ENCODE measurements at regions not wholly inside any gene's neighbourhood (a gene's known extent, or its start where the extent isn't known, plus 50 kb on each side); places are given as distances from the start of the nearest gene placed in this dataset.

- ChIA-PET CTCF (no interaction called here), POLR2A (no interaction called here)
- in situ Hi-C loops (cut with HindIII; ENCODE audit: low pct_unique_long_range_greater_than_20kb, low sequenced_read_pairs), result no loop called here
- H3K4me1 ChIP-seq (ENCODE audit: control insufficient read depth, insufficient read depth, low read length), result no peaks in the 10 kb centered on the region
- no peaks in the 10 kb centered on the region for H3K9me3 ChIP-seq (ENCODE audit: control insufficient read depth, insufficient read depth, low read depth, low read length)
- TF ChIP-seq TCF7L2 (IDR thresholded peaks at IDR 0.05; ENCODE audit: low read depth, low read length) (no peak), SIN3A (IDR thresholded peaks at IDR 0.05; ENCODE audit: borderline replicate concordance, insufficient read depth, low read depth, low read length) (no peak), CTCF (IDR thresholded peaks at IDR 0.05) (no peak; the same call in 1 of the 2 replicates), REST (IDR thresholded peaks at IDR 0.05; ENCODE audit: insufficient read depth in 1 of 2, low read depth in 2 of 2, low read length in 1 of 2) (no peak), POLR2AphosphoS5 (IDR thresholded peaks at IDR 0.05; ENCODE audit: low read depth, low read length) (no peak)
- H3K27ac ChIP-seq (ENCODE audit: low read length), result no peak overlapping the region
- no peak for DNase-seq (ENCODE audit: low read depth, low spot score)
- intact Hi-C loops (cut with micrococcal nuclease; ENCODE audit: unreplicated experiment), result no loop called here
- BruUV-seq (replicated peaks), result no TSS peak
- no peak for ATAC-seq
- H3K36me3 ChIP-seq (ENCODE audit: control insufficient read depth, insufficient read depth, low read length), result no peaks in the 10 kb centered on the region
- H3K27me3 ChIP-seq (ENCODE audit: control insufficient read depth, insufficient read depth, low read length), result no peaks in the 10 kb centered on the region
- no peak overlapping the region for H3K4me3 ChIP-seq (ENCODE audit: low read depth in 2 of 2, low read length in 2 of 2)
These were observed 333.0 kb upstream of the RARB start for GRCh38 chr3:25094932-25095685.

GRCh38 chr3:25096536-25096935, 331.5 kb upstream of the RARB start:
- H3K9me3 ChIP-seq (ENCODE audit: control insufficient read depth, insufficient read depth, low read depth, low read length), result no peaks in the 10 kb centered on the region
- no peak for DNase-seq (ENCODE audit: low read depth, low spot score)
- intact Hi-C loops (cut with micrococcal nuclease; ENCODE audit: unreplicated experiment), result no loop called here
- H3K4me1 ChIP-seq (ENCODE audit: control insufficient read depth, insufficient read depth, low read length), result no peaks in the 10 kb centered on the region
- no peak overlapping the region for H3K27ac ChIP-seq (ENCODE audit: low read length)
- no peak for ATAC-seq
- BruUV-seq (replicated peaks), result no TSS peak
- in situ Hi-C loops (cut with HindIII; ENCODE audit: low pct_unique_long_range_greater_than_20kb, low sequenced_read_pairs), result no loop called here
- CTCF ChIA-PET, result no interaction called here
- TF ChIP-seq REST (IDR thresholded peaks at IDR 0.05; ENCODE audit: insufficient read depth in 1 of 2, low read depth in 2 of 2, low read length in 1 of 2), result no peak
- H3K27me3 ChIP-seq (ENCODE audit: control insufficient read depth, insufficient read depth, low read length), result no peaks in the 10 kb centered on the region
- no peak overlapping the region for H3K4me3 ChIP-seq (ENCODE audit: low read depth in 2 of 2, low read length in 2 of 2)
- no peaks in the 10 kb centered on the region for H3K36me3 ChIP-seq (ENCODE audit: control insufficient read depth, insufficient read depth, low read length)
- POLR2A ChIA-PET, result no interaction called here
